ENCODE measurements at regions not wholly inside any gene's neighbourhood (a gene's known extent, or its start where the extent isn't known, plus 50 kb on each side); places are given as distances from the start of the nearest gene placed in this dataset.

GRCh38 chr1:198867182-198867581 lies 228.3 kb downstream of the PTPRC start (continued):
- TF ChIP-seq ZXDC (CRISPR knock-in tag; IDR thresholded peaks at IDR 0.05) (no peak), ZNF354B (CRISPR knock-in tag; IDR thresholded peaks at IDR 0.05) (no peak), ZNF512B (CRISPR knock-in tag; IDR thresholded peaks at IDR 0.05; ENCODE audit: borderline replicate concordance) (no peak), ZNF781 (CRISPR knock-in tag; IDR thresholded peaks at IDR 0.05; ENCODE audit: borderline replicate concordance, not compliant biosample characterization) (no peak), CERS6 (CRISPR knock-in tag; IDR thresholded peaks at IDR 0.05) (no peak), SSRP1 (CRISPR knock-in tag; IDR thresholded peaks at IDR 0.05) (no peak), U2AF1 (optimal IDR thresholded peaks at IDR 0.05; ENCODE audit: low read depth, low read length) (no peak), ZNF335 (CRISPR knock-in tag; IDR thresholded peaks at IDR 0.05) (no peak), ZNF747 (CRISPR knock-in tag; IDR thresholded peaks at IDR 0.05; ENCODE audit: borderline replicate concordance) (no peak)
